ENCODE measurements at regions not wholly inside any gene's neighbourhood (a gene's known extent, or its start where the extent isn't known, plus 50 kb on each side); places are given as distances from the start of the nearest gene placed in this dataset.

- BruUV-seq (replicated peaks) = no TSS peak
- Mint-ChIP-seq H3K36me3 (ENCODE audit: insufficient read depth, unreplicated experiment) (peaks cover 5% of the 10 kb centered on the region), H3K27me3 (ENCODE audit: unreplicated experiment) (no peaks in the 10 kb centered on the region), H3K4me3 (ENCODE audit: low read depth, unreplicated experiment) (no peak overlapping the region), H3K4me1 (ENCODE audit: low read depth, unreplicated experiment) (peaks cover 43% of the 10 kb centered on the region), H3K27ac (ENCODE audit: unreplicated experiment) (no peak overlapping the region), H3K9me3 (ENCODE audit: low read depth, unreplicated experiment) (no peaks in the 10 kb centered on the region)
- CTCF ChIA-PET = interaction anchor here (1.1 kb wide), 1 partner anchor 18 kb away, joined by 3 read pairs; no protein-coding TSS in a partner anchor
- DNase-seq = no peak
- intact Hi-C loops (cut with micrococcal nuclease; ENCODE audit: unreplicated experiment) = no loop called here
- TF ChIP-seq CTCF (IDR thresholded peaks at IDR 0.05; ENCODE audit: unreplicated experiment) = no peak
Observed at GRCh38 chr2:16015903-16016265, 75.5 kb downstream of the MYCN start.

- CTCF ChIA-PET = no interaction called here
- Mint-ChIP-seq H3K4me1 (ENCODE audit: low read depth, unreplicated experiment) (peaks cover 43% of the 10 kb centered on the region), H3K27ac (ENCODE audit: unreplicated experiment) (no peak overlapping the region), H3K4me3 (ENCODE audit: low read depth, unreplicated experiment) (no peak overlapping the region), H3K36me3 (ENCODE audit: insufficient read depth, unreplicated experiment) (peaks cover 5% of the 10 kb centered on the region), H3K27me3 (ENCODE audit: unreplicated experiment) (no peaks in the 10 kb centered on the region), H3K9me3 (ENCODE audit: low read depth, unreplicated experiment) (no peaks in the 10 kb centered on the region)
- intact Hi-C loops (cut with micrococcal nuclease; ENCODE audit: unreplicated experiment) = no loop called here
- TF ChIP-seq CTCF (IDR thresholded peaks at IDR 0.05; ENCODE audit: unreplicated experiment) = no peak
- no peak for DNase-seq
- BruUV-seq (replicated peaks) = no TSS peak
Observed at GRCh38 chr2:16015210-16015902, 75.0 kb downstream of the MYCN start.

- peak overlapping the region; percentile 24 for H3K27ac Mint-ChIP-seq (ENCODE audit: unreplicated experiment)
- H3K9me3 Mint-ChIP-seq (ENCODE audit: low read depth, unreplicated experiment) = no peaks in the 10 kb centered on the region
- DNase-seq = no peak
- BruUV-seq (replicated peaks) = no TSS peak
- intact Hi-C loops (cut with micrococcal nuclease; ENCODE audit: unreplicated experiment) = loop anchor here (5.0 kb wide), 1 partner anchor 38 kb away; no protein-coding TSS in a partner anchor
- peaks cover 43% of the 10 kb centered on the region for H3K4me1 Mint-ChIP-seq (ENCODE audit: low read depth, unreplicated experiment)
- H3K27me3 Mint-ChIP-seq (ENCODE audit: unreplicated experiment) = no peaks in the 10 kb centered on the region
- CTCF ChIA-PET = no interaction called here
- peaks cover 5% of the 10 kb centered on the region for H3K36me3 Mint-ChIP-seq (ENCODE audit: insufficient read depth, unreplicated experiment)
- TF ChIP-seq CTCF (IDR thresholded peaks at IDR 0.05; ENCODE audit: unreplicated experiment) = no peak
- no peak overlapping the region for H3K4me3 Mint-ChIP-seq (ENCODE audit: low read depth, unreplicated experiment)
Observed at GRCh38 chr2:16014802-16015201, 74.5 kb downstream of the MYCN start.

- Mint-ChIP-seq H3K36me3 (ENCODE audit: insufficient read depth, unreplicated experiment) (peaks cover 5% of the 10 kb centered on the region), H3K4me3 (ENCODE audit: low read depth, unreplicated experiment) (no peak overlapping the region), H3K4me1 (ENCODE audit: low read depth, unreplicated experiment) (peaks cover 43% of the 10 kb centered on the region), H3K27ac (ENCODE audit: unreplicated experiment) (peak overlapping the region; percentile 24), H3K9me3 (ENCODE audit: low read depth, unreplicated experiment) (no peaks in the 10 kb centered on the region), H3K27me3 (ENCODE audit: unreplicated experiment) (no peaks in the 10 kb centered on the region)
- no peak for DNase-seq
- TF ChIP-seq CTCF (IDR thresholded peaks at IDR 0.05; ENCODE audit: unreplicated experiment) = no peak
- no TSS peak for BruUV-seq (replicated peaks)
- intact Hi-C loops (cut with micrococcal nuclease; ENCODE audit: unreplicated experiment) = loop anchor here (5.0 kb wide), 1 partner anchor 37 kb away; no protein-coding TSS in a partner anchor
- CTCF ChIA-PET = no interaction called here
Observed at GRCh38 chr2:16014041-16014787, 73.9 kb downstream of the MYCN start.

All from Calu3 (cell line).